WTC11 (cell line): ENCODE measurements at regions not wholly inside any gene's neighbourhood (a gene's known extent, or its start where the extent isn't known, plus 50 kb on each side); places are given as distances from the start of the nearest gene placed in this dataset.

Experiments used
- CREB1 ChIP-seq: sonication (generic); formaldehyde crosslinking; IDR thresholded peaks from 2 replicates; pipeline ENCODE4 v1.8.0; 2023; ENCODE audit warnings: mild to moderate bottlenecking, missing genetic modification reagents
- CREM ChIP-seq: sonication (generic); formaldehyde crosslinking; IDR thresholded peaks from 2 replicates; pipeline ENCODE4 v1.8.1; 2022; ENCODE audit warnings: mild to moderate bottlenecking, missing genetic modification reagents, moderate library complexity
- FOXJ3 ChIP-seq: sonication (generic); formaldehyde crosslinking; IDR thresholded peaks from 2 replicates; pipeline ENCODE4 v1.9.0; 2021; ENCODE audit warnings: missing genetic modification reagents, mild to moderate bottlenecking, borderline replicate concordance
- TCF7 ChIP-seq: sonication (generic); formaldehyde crosslinking; IDR thresholded peaks from 2 replicates; pipeline ENCODE4 v1.8.0; 2022; ENCODE audit warnings: mild to moderate bottlenecking, low read depth, missing genetic modification reagents, moderate library complexity
- ZNF317 ChIP-seq: sonication (generic); formaldehyde crosslinking; IDR thresholded peaks from 2 replicates; pipeline ENCODE4 v1.8.1; 2023; ENCODE audit warnings: low read depth, mild to moderate bottlenecking, moderate library complexity, missing genetic modification reagents, borderline replicate concordance
- ZNF396 ChIP-seq: fragments of 250-450 bp; sonication (Bioruptor Pico); IDR thresholded peaks from 2 replicates; pipeline ENCODE4 v1.8.0; 2021; ENCODE audit warnings: mild to moderate bottlenecking, moderate library complexity, borderline replicate concordance
- TF ChIP-seq, protein P1 (sequence below): fragments of 200-600 bp; IDR thresholded peaks from 2 replicates; pipeline ENCODE4 v1.8.0; 2022; ENCODE audit warnings: antibody characterized with exemption
- TF ChIP-seq, protein P2 (sequence below): fragments of 250-450 bp; sonication (Bioruptor Pico); IDR thresholded peaks from 2 replicates; pipeline ENCODE4 v2.1.2; 2022; ENCODE audit warnings: mild to moderate bottlenecking, moderate library complexity
- TF ChIP-seq, protein P3 (sequence below): sonication (generic); formaldehyde crosslinking; IDR thresholded peaks from 2 replicates; pipeline ENCODE4 v1.8.0; 2022; ENCODE audit warnings: mild to moderate bottlenecking, missing genetic modification reagents
- TF ChIP-seq, protein P4 (sequence below): sonication (generic); formaldehyde crosslinking; conservative IDR thresholded peaks from 2 replicates; pipeline ENCODE4 v1.8.1; 2022; ENCODE audit warnings: mild to moderate bottlenecking, missing genetic modification reagents
- TF ChIP-seq, protein P5 (sequence below): sonication (generic); formaldehyde crosslinking; IDR thresholded peaks from 2 replicates; pipeline ENCODE4 v1.8.0; 2022; ENCODE audit warnings: mild to moderate bottlenecking, missing genetic modification reagents
- TF ChIP-seq, protein P6 (sequence below): fragments of 250-450 bp; sonication (Bioruptor Pico); IDR thresholded peaks from 2 replicates; pipeline ENCODE4 v1.9.0; 2021; ENCODE audit warnings: moderate library complexity, mild to moderate bottlenecking, inconsistent platforms, borderline replicate concordance
- TF ChIP-seq, protein P7 (sequence below): sonication (generic); formaldehyde crosslinking; IDR thresholded peaks from 2 replicates; pipeline ENCODE4 v1.8.0; 2022; ENCODE audit warnings: missing genetic modification reagents
- TF ChIP-seq, protein P8 (sequence below): sonication (generic); formaldehyde crosslinking; IDR thresholded peaks from 2 replicates; pipeline ENCODE4 v1.8.1; 2023; ENCODE audit warnings: mild to moderate bottlenecking, missing genetic modification reagents

DNA sequence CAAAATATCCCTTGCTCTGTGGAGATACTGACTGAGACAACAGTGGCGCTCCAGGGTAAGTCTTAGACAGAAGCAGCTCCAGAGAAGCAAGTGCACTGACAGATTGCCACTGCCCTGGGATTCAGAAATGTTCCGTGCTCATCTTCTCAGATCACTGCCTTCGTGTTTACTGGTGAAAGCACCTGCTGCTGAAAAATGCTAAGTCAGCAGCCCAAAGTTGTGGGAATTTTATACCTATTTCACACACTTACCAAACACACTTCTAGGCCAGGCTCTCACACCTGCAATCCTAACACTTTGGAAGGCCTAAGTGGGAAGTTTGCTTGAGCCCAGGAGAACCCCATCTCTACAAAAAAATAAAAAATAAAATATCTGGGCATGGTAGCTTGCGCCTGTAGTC lies 63.2 kb upstream of the DLX6 start:
- TF ChIP-seq, protein P1, sequence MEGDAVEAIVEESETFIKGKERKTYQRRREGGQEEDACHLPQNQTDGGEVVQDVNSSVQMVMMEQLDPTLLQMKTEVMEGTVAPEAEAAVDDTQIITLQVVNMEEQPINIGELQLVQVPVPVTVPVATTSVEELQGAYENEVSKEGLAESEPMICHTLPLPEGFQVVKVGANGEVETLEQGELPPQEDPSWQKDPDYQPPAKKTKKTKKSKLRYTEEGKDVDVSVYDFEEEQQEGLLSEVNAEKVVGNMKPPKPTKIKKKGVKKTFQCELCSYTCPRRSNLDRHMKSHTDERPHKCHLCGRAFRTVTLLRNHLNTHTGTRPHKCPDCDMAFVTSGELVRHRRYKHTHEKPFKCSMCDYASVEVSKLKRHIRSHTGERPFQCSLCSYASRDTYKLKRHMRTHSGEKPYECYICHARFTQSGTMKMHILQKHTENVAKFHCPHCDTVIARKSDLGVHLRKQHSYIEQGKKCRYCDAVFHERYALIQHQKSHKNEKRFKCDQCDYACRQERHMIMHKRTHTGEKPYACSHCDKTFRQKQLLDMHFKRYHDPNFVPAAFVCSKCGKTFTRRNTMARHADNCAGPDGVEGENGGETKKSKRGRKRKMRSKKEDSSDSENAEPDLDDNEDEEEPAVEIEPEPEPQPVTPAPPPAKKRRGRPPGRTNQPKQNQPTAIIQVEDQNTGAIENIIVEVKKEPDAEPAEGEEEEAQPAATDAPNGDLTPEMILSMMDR, result no peak
- TF ChIP-seq, protein P2, sequence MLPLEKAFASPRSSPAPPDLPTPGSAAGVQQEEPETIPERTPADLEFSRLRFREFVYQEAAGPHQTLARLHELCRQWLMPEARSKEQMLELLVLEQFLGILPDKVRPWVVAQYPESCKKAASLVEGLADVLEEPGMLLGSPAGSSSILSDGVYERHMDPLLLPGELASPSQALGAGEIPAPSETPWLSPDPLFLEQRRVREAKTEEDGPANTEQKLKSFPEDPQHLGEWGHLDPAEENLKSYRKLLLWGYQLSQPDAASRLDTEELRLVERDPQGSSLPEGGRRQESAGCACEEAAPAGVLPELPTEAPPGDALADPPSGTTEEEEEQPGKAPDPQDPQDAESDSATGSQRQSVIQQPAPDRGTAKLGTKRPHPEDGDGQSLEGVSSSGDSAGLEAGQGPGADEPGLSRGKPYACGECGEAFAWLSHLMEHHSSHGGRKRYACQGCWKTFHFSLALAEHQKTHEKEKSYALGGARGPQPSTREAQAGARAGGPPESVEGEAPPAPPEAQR (CRISPR knock-in tag), result no peak
- TF ChIP-seq, protein P3, sequence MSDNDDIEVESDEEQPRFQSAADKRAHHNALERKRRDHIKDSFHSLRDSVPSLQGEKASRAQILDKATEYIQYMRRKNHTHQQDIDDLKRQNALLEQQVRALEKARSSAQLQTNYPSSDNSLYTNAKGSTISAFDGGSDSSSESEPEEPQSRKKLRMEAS, result no peak
- TF ChIP-seq CREB1 (CRISPR knock-in tag) (no peak), FOXJ3 (CRISPR knock-in tag) (no peak), ZNF317 (CRISPR knock-in tag) (no peak), CREM (no peak), TCF7 (no peak), ZNF396 (no peak)
- TF ChIP-seq, protein P4, sequence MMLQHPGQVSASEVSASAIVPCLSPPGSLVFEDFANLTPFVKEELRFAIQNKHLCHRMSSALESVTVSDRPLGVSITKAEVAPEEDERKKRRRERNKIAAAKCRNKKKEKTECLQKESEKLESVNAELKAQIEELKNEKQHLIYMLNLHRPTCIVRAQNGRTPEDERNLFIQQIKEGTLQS (CRISPR knock-in tag), result no peak
- TF ChIP-seq, protein P5, sequence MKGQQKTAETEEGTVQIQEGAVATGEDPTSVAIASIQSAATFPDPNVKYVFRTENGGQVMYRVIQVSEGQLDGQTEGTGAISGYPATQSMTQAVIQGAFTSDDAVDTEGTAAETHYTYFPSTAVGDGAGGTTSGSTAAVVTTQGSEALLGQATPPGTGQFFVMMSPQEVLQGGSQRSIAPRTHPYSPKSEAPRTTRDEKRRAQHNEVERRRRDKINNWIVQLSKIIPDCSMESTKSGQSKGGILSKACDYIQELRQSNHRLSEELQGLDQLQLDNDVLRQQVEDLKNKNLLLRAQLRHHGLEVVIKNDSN, result no peak
- TF ChIP-seq, protein P6, sequence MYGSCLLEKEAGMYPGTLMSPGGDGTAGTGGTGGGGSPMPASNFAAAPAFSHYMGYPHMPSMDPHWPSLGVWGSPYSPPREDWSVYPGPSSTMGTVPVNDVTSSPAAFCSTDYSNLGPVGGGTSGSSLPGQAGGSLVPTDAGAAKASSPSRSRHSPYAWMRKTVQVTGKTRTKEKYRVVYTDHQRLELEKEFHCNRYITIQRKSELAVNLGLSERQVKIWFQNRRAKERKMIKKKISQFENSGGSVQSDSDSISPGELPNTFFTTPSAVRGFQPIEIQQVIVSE, result no peak
- TF ChIP-seq, protein P7, sequence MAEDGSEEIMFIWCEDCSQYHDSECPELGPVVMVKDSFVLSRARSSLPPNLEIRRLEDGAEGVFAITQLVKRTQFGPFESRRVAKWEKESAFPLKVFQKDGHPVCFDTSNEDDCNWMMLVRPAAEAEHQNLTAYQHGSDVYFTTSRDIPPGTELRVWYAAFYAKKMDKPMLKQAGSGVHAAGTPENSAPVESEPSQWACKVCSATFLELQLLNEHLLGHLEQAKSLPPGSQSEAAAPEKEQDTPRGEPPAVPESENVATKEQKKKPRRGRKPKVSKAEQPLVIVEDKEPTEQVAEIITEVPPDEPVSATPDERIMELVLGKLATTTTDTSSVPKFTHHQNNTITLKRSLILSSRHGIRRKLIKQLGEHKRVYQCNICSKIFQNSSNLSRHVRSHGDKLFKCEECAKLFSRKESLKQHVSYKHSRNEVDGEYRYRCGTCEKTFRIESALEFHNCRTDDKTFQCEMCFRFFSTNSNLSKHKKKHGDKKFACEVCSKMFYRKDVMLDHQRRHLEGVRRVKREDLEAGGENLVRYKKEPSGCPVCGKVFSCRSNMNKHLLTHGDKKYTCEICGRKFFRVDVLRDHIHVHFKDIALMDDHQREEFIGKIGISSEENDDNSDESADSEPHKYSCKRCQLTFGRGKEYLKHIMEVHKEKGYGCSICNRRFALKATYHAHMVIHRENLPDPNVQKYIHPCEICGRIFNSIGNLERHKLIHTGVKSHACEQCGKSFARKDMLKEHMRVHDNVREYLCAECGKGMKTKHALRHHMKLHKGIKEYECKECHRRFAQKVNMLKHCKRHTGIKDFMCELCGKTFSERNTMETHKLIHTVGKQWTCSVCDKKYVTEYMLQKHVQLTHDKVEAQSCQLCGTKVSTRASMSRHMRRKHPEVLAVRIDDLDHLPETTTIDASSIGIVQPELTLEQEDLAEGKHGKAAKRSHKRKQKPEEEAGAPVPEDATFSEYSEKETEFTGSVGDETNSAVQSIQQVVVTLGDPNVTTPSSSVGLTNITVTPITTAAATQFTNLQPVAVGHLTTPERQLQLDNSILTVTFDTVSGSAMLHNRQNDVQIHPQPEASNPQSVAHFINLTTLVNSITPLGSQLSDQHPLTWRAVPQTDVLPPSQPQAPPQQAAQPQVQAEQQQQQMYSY (CRISPR knock-in tag), result no peak
- TF ChIP-seq, protein P8, sequence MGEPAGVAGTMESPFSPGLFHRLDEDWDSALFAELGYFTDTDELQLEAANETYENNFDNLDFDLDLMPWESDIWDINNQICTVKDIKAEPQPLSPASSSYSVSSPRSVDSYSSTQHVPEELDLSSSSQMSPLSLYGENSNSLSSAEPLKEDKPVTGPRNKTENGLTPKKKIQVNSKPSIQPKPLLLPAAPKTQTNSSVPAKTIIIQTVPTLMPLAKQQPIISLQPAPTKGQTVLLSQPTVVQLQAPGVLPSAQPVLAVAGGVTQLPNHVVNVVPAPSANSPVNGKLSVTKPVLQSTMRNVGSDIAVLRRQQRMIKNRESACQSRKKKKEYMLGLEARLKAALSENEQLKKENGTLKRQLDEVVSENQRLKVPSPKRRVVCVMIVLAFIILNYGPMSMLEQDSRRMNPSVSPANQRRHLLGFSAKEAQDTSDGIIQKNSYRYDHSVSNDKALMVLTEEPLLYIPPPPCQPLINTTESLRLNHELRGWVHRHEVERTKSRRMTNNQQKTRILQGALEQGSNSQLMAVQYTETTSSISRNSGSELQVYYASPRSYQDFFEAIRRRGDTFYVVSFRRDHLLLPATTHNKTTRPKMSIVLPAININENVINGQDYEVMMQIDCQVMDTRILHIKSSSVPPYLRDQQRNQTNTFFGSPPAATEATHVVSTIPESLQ (CRISPR knock-in tag), result no peak
